LNCAP (cell line): ENCODE measurements at regions not wholly inside any gene's neighbourhood (a gene's known extent, or its start where the extent isn't known, plus 50 kb on each side); places are given as distances from the start of the nearest gene placed in this dataset.

Experiments
- TF ChIP-seq, protein P1 (sequence below): fragments of 450-650 bp; IDR thresholded peaks from 2 replicates; pipeline ENCODE4 v1.5.1; 2017; ENCODE audit warnings: mild to moderate bottlenecking

DNA sequence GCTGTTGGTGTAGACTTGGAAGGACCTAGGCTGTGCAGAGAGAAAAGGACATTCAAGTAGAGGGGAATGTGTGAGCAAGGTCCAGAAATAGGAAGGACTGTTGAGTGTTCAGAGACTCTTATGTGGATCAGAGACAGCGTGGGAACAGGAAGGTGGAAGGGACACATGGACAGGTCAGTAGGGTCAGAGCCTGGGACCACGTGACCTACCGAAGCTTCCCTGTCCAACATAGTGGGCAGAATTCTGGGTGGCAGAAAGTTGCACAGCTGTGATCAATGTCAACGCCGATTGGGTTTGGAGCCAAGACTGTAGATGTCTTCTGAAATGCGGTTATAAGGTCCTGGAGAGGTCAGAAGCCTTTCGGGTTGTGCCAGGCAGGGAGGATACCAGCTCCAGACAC is 195.9 kb upstream of the MKI67 start:
- TF ChIP-seq, protein P1, sequence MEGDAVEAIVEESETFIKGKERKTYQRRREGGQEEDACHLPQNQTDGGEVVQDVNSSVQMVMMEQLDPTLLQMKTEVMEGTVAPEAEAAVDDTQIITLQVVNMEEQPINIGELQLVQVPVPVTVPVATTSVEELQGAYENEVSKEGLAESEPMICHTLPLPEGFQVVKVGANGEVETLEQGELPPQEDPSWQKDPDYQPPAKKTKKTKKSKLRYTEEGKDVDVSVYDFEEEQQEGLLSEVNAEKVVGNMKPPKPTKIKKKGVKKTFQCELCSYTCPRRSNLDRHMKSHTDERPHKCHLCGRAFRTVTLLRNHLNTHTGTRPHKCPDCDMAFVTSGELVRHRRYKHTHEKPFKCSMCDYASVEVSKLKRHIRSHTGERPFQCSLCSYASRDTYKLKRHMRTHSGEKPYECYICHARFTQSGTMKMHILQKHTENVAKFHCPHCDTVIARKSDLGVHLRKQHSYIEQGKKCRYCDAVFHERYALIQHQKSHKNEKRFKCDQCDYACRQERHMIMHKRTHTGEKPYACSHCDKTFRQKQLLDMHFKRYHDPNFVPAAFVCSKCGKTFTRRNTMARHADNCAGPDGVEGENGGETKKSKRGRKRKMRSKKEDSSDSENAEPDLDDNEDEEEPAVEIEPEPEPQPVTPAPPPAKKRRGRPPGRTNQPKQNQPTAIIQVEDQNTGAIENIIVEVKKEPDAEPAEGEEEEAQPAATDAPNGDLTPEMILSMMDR = no peak

DNA sequence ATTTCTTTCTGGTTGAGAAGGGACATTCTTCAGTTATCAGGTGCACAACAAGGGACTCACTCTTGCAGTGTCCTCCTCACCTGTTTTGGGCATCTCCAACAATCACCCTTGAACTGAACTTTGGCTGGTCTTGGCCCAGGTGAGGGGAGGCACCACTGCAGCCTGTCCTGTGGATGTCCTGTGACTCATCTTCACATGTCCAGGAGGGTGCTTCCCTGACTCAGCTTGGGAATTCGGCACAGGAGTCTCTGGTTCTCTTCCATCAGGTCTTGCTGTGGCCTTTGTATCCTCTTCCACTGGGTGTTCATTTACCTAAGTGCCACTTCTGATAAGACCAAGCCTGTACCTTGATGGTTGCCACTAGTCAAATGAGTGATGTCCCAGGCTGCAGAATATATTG is 196.7 kb upstream of the MKI67 start:
- TF ChIP-seq, protein P1 = no peak

DNA sequence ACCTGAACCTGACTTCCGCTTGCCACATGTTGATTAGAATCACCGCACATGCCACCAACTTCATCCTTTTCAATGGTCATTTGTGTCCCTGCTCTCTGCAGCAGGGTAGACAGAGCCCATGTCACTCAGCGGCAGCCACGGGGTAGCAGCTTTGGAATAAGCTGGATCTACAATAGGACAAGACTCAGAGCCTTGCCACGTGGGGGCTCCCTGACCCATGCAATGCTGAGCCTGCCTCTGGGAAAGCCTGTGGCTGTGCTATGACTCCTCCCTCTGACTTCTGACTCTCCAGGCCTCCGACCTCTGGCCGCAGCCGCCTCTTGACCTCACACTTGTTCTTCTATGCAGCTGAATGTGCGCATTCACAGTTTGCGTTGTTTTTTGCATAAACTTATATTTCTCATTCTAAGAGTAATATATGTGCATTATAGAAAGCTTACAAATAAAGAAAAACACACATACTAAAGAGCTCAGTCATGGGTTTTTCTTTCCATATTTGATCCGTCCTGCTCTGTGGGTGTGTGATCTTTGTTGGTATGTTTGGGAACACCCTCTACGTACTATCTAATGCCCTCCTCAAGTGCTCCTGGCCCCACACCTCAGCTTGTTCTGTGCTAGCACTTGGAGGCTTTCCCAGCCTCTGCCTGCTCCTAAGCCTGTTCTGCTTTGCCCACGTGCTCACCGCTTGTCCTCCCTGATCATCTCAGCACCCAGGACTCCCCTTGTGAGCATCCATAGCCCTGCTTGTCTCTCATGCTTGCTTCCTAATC is 198.0 kb upstream of the MKI67 start:
- TF ChIP-seq, protein P1 = peak; percentile 59

DNA sequence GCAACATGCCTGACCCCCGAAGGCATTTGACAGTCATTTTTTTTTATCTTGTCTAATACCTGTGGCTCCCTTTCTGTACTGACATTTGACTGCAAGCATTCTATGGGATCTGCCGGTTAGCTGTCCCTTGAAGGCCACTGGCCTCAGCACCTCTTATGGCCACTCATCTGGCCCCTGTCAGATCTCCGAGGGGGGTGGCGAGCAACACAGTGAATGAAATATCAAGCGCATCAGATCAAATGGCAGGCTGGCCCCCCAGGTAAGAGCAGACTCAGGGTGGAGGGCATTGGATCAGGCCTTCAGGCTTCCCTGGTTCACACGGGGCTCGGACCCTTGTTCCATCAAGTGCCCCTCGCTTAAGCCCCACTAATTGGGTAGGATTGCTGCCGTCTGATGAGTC is 199.6 kb upstream of the MKI67 start:
- TF ChIP-seq, protein P1 = no peak

DNA sequence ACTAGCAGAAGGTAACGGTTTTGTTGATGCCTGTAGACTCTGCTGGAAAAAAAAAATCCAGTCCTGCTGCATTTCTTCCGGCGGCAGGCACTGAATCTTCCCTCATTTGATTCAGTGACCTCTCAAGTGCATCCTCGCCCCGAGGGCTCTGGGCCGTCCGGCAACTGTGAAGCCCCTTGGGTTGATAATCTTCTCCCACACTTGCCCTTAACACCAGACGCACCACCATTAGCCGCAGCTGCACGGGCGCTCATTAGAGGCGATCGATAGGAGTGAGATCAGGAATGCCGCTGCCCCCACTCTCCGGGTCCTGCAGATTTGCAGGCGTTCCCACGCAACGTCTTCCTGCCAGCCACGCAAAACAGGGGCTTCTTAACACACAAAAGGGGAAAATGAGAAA is 200.0 kb upstream of the MKI67 start:
- TF ChIP-seq, protein P1 = no peak

DNA sequence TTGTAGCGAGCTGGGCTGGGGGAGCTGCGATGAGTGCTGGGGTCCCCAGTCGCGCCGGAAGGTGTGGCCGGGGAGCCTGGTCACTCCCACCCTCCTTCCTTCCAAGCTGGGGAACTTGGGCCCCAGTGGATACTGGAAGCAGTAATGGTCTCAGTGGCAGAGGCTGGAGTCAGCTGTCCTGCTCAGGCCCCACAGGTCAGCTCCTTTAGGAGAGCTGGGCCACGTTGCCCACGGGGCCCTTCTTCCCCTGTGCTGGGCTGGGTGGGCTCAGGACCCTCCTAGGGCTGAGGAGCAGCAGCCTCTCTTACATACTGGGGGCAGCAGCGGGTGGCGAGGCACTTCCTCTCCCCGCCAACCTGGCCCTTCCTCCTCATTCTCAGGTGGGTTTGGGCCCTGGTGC is 200.6 kb upstream of the MKI67 start:
- TF ChIP-seq, protein P1 = no peak

DNA sequence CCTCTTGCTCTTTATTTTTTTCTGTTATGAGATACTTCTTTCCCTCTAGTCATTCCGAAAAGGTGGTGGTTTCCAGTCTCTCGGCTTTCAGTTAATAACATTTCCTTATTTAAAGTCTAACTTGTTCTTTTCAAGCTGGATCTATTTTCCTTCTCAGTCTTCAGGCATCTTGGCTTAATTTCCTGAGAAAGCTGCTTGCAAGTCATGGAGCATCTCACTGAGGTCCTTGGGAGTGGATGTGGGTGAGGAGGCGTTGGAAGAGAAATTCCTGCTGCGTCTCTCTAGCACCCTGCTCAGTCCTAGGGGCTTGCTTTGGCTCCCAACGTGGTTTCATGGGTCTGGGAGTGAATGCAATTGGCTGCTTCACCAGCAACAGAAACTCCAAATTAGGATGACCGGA is 210.2 kb upstream of the MKI67 start:
- TF ChIP-seq, protein P1 = no peak

DNA sequence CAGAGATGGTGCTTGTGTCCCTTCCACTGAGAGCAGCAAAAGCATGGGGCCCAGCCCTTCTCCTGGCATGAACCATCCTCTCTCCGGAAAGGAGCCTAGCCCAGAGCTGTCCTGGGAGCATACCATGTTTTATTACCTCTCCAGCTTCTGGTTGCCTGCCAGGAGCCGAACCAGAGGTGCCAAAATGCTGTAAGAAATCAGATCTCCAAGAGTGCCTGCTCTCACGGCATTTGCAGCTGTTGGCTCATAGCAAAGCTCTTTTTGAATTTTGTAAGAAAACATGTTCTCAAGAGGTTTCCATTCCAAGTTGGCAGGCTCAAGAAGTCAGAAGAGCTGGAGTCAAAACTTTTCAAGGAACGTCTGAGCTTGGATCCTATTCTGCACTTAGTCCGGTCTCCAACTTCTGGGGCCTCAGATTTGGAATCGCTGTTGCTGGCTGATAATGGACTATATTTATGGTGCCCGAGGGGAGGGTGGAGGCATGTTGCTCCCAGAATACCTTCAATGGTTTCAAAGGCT is 211.7 kb upstream of the MKI67 start:
- TF ChIP-seq, protein P1 = no peak
